CD4-positive, alpha-beta T cell (primary cell): ENCODE measurements at regions not wholly inside any gene's neighbourhood (a gene's known extent, or its start where the extent isn't known, plus 50 kb on each side); places are given as distances from the start of the nearest gene placed in this dataset.

Source experiments
- ATAC-seq: fragments of 200-7000 bp; cut with Tn5 transposase; one replicate; pipeline ENCODE4 v1.10.0; 2022; ENCODE audit warnings: mild to moderate bottlenecking; ENCODE audit not compliant: poor library complexity
- CTCF ChIA-PET: fragments of 350-600 bp; sonication (Branson Sonifier 250); formaldehyde crosslinking; loops from one replicate; lab custom pipeline; 2021; ENCODE audit warnings: antibody characterized with exemption, inconsistent platforms; lab: Charles Lee
- POLR2A ChIA-PET: fragments of 350-600 bp; sonication (Branson Sonifier 250); formaldehyde crosslinking; loops from one replicate; lab custom pipeline; 2021; ENCODE audit warnings: antibody characterized with exemption, inconsistent platforms; lab: Charles Lee
- DNase-seq, 14 experiments: peaks; one replicate each; pipeline ENCODE4 v3.0.0-alpha.2; 2013 to 2020; ENCODE audit warnings: mixed read lengths in 2 of 14
- H3K27ac ChIP-seq, 2 donors: one replicate each; pipeline versions ENCODE4 v1.5.1 to v1.7.0; 2013; ENCODE audit warnings: low read length in 2 of 2, low read depth in 1 of 2, mild to moderate bottlenecking in 1 of 2
- H3K27me3 ChIP-seq, 2 experiments: 1 replicate in 1 of 2; 2 replicates in 1 of 2; pipeline versions ENCODE4 v1.6.1 to v1.7.0; 2013; ENCODE audit warnings: low read length in 2 of 2, control low read depth in 1 of 2, mild to moderate bottlenecking in 1 of 2, moderate library complexity in 1 of 2; ENCODE audit not compliant: insufficient read depth in 2 of 2, control insufficient read depth in 1 of 2
- H3K36me3 ChIP-seq: one replicate; pipeline ENCODE4 v1.6.1; 2013; ENCODE audit warnings: low read length, control low read depth; ENCODE audit not compliant: insufficient read depth
- H3K4me1 ChIP-seq: one replicate; pipeline ENCODE4 v1.6.1; 2013; ENCODE audit warnings: low read length, control low read depth; ENCODE audit not compliant: insufficient read depth
- H3K4me3 ChIP-seq: one replicate; pipeline ENCODE4 v1.5.1; 2013; ENCODE audit warnings: mild to moderate bottlenecking, low read length, moderate library complexity
- H3K9me3 ChIP-seq, 2 experiments: 1 replicate in 1 of 2; 2 replicates in 1 of 2; pipeline versions ENCODE4 v1.6.1 to v1.7.0; 2013; ENCODE audit warnings: low read length in 2 of 2, mild to moderate bottlenecking in 2 of 2, control low read depth in 1 of 2, moderate library complexity in 1 of 2; ENCODE audit not compliant: control insufficient read depth in 1 of 2, insufficient read depth in 1 of 2
- H3K27ac Mint-ChIP-seq: one replicate; pipeline ENCODE4 v1.8.0; 2020; ENCODE audit warnings: mixed read lengths
- H3K27me3 Mint-ChIP-seq: one replicate; pipeline ENCODE4 v1.8.0; 2021; ENCODE audit warnings: mixed read lengths
- H3K36me3 Mint-ChIP-seq: one replicate; pipeline ENCODE4 v1.8.0; 2021; ENCODE audit warnings: low read depth, mixed read lengths
- H3K4me1 Mint-ChIP-seq: one replicate; pipeline ENCODE4 v1.8.0; 2021; ENCODE audit warnings: low read depth, mixed read lengths
- H3K4me3 Mint-ChIP-seq: one replicate; pipeline ENCODE4 v1.8.0; 2020; ENCODE audit warnings: mild to moderate bottlenecking, mixed read lengths
- H3K9me3 Mint-ChIP-seq: one replicate; pipeline ENCODE4 v1.8.0; 2020; ENCODE audit warnings: mixed read lengths
- CTCF ChIP-seq: fragments of 200-600 bp; IDR thresholded peaks from one replicate; pipeline ENCODE4 v1.8.0; 2022; ENCODE audit warnings: antibody characterized with exemption, mild to moderate bottlenecking
- intact Hi-C, 2 experiments: fragments of 100-400 bp; cut with DNase I in 1 of 2; cut with micrococcal nuclease in 1 of 2; formaldehyde crosslinking; loops; one replicate each; pipeline versions ENCODE4 v1.15.1 to v1.9.0; 2023 to 2025; cut with DNase I, micrococcal nuclease

- H3K9me3 Mint-ChIP-seq = peaks cover 4% of the 10 kb centered on the region
- no peak overlapping the region for H3K27ac Mint-ChIP-seq
- no peaks in the 10 kb centered on the region for H3K27me3 Mint-ChIP-seq
- ATAC-seq (no peak), DNase-seq (no peak)
- H3K36me3 ChIP-seq = no peaks in the 10 kb centered on the region
- H3K4me3 ChIP-seq = no peak overlapping the region
- H3K4me1 Mint-ChIP-seq = no peaks in the 10 kb centered on the region
- H3K27ac ChIP-seq = no peak overlapping the region
- POLR2A ChIA-PET = no interaction called here
- no peaks in the 10 kb centered on the region for H3K4me1 ChIP-seq
- no peak overlapping the region for H3K4me3 Mint-ChIP-seq
- peaks cover 0 to 27% of the 10 kb centered on the region in 2 experiments for H3K9me3 ChIP-seq
- no peak for TF ChIP-seq CTCF
- CTCF ChIA-PET = no interaction called here
- no peaks in the 10 kb centered on the region for H3K27me3 ChIP-seq
- H3K36me3 Mint-ChIP-seq = no peaks in the 10 kb centered on the region
- intact Hi-C loops = no loop called here
Observed at GRCh38 chr5:3913279-3913678, 317.6 kb downstream of the IRX1 start.

- intact Hi-C loops = no loop called here
- Histone ChIP-seq H3K36me3 (no peaks in the 10 kb centered on the region), H3K4me1 (no peaks in the 10 kb centered on the region), H3K9me3 (peaks cover 0 to 16% of the 10 kb centered on the region in 2 experiments), H3K27me3 (no peaks in the 10 kb centered on the region), H3K4me3 (no peak overlapping the region), H3K27ac (no peak overlapping the region)
- DNase-seq = no peak
- no peaks in the 10 kb centered on the region for H3K4me1 Mint-ChIP-seq
- POLR2A ChIA-PET = no interaction called here
- no peak overlapping the region for H3K4me3 Mint-ChIP-seq
- no peak for TF ChIP-seq CTCF
- H3K36me3 Mint-ChIP-seq = no peaks in the 10 kb centered on the region
- CTCF ChIA-PET = no interaction called here
- no peak for ATAC-seq
- peaks cover 4% of the 10 kb centered on the region for H3K9me3 Mint-ChIP-seq
- no peak overlapping the region for H3K27ac Mint-ChIP-seq
- no peaks in the 10 kb centered on the region for H3K27me3 Mint-ChIP-seq
Observed at GRCh38 chr5:3925022-3925421, 329.4 kb downstream of the IRX1 start.

- no peak overlapping the region for H3K4me3 Mint-ChIP-seq
- DNase-seq = no peak
- CTCF ChIA-PET = no interaction called here
- no peaks in the 10 kb centered on the region for H3K36me3 Mint-ChIP-seq
- H3K9me3 Mint-ChIP-seq = peaks cover 4% of the 10 kb centered on the region
- H3K27me3 Mint-ChIP-seq = no peaks in the 10 kb centered on the region
- no peak for ATAC-seq
- no peaks in the 10 kb centered on the region for H3K4me1 ChIP-seq
- POLR2A ChIA-PET = no interaction called here
- intact Hi-C loops = no loop called here
- H3K4me3 ChIP-seq = no peak overlapping the region
- peaks cover 0 to 19% of the 10 kb centered on the region in 2 experiments for H3K9me3 ChIP-seq
- no peaks in the 10 kb centered on the region for H3K36me3 ChIP-seq
- H3K27me3 ChIP-seq = no peaks in the 10 kb centered on the region
- H3K4me1 Mint-ChIP-seq = no peaks in the 10 kb centered on the region
- no peak overlapping the region for H3K27ac Mint-ChIP-seq
- TF ChIP-seq CTCF = no peak
- no peak overlapping the region for H3K27ac ChIP-seq
Observed at GRCh38 chr5:3925935-3926334, 330.3 kb downstream of the IRX1 start.
